SK-N-SH treated with all-trans-retinoic acid at 6 μM for 48 hours (cell line): ENCODE measurements at regions not wholly inside any gene's neighbourhood (a gene's known extent, or its start where the extent isn't known, plus 50 kb on each side); places are given as distances from the start of the nearest gene placed in this dataset.

ENCODE experiments used
- ATAC-seq: fragments of 200-7000 bp; cut with Tn5 transposase; 3 replicates; pipeline ENCODE4 v1.9.1; 2020; ENCODE audit warnings: mild to moderate bottlenecking, moderate library complexity
- ARNTL ChIP-seq: fragments of 450-650 bp; formaldehyde crosslinking; IDR thresholded peaks from 2 replicates; pipeline ENCODE4 v1.5.0; 2020; ENCODE audit warnings: low read depth, mild to moderate bottlenecking, moderate library complexity, borderline replicate concordance
- BACH2 ChIP-seq: fragments of 250-450 bp; sonication (Bioruptor Pico); IDR thresholded peaks from 2 replicates; pipeline ENCODE4 v1.9.0; 2021; ENCODE audit warnings: mild to moderate bottlenecking, borderline replicate concordance
- CSDC2 ChIP-seq: fragments of 250-450 bp; sonication (Bioruptor Pico); IDR thresholded peaks from 2 replicates; pipeline ENCODE4 v1.5.0; 2020; ENCODE audit warnings: mild to moderate bottlenecking, moderate library complexity
- GLIS3 ChIP-seq: fragments of 250-450 bp; sonication (Bioruptor Pico); IDR thresholded peaks from 2 replicates; pipeline ENCODE4 v1.5.0; 2020; ENCODE audit warnings: mild to moderate bottlenecking, moderate library complexity
- ISL1 ChIP-seq: fragments of 250-450 bp; sonication (Bioruptor Pico); IDR thresholded peaks from 2 replicates; pipeline ENCODE4 v2.1.2; 2022; ENCODE audit warnings: mild to moderate bottlenecking, moderate library complexity
- OSR1 ChIP-seq: fragments of 250-450 bp; sonication (Bioruptor Pico); IDR thresholded peaks from 2 replicates; pipeline ENCODE4 v1.8.0; 2022; ENCODE audit warnings: moderate library complexity, mild to moderate bottlenecking, inconsistent platforms
- PATZ1 ChIP-seq: fragments of 250-450 bp; sonication (Bioruptor Pico); IDR thresholded peaks from 2 replicates; pipeline ENCODE4 v1.8.0; 2020; ENCODE audit warnings: mild to moderate bottlenecking, moderate library complexity, borderline replicate concordance
- PPARA ChIP-seq: fragments of 250-450 bp; sonication (Bioruptor Pico); IDR thresholded peaks from 2 replicates; pipeline ENCODE4 v1.5.0; 2020; ENCODE audit warnings: mild to moderate bottlenecking, borderline replicate concordance
- RARB ChIP-seq: fragments of 250-450 bp; sonication (Bioruptor Pico); IDR thresholded peaks from 2 replicates; pipeline ENCODE4 v1.8.0; 2021; ENCODE audit warnings: mild to moderate bottlenecking, moderate library complexity
- SNAI2 ChIP-seq: fragments of 250-450 bp; sonication (Bioruptor Pico); IDR thresholded peaks from 2 replicates; pipeline ENCODE4 v1.5.0; 2020; ENCODE audit warnings: mild to moderate bottlenecking, moderate library complexity
- TCF4 ChIP-seq: fragments of 250-450 bp; sonication (Bioruptor Pico); IDR thresholded peaks from 2 replicates; pipeline ENCODE4 v1.8.0; 2021; ENCODE audit warnings: mild to moderate bottlenecking, moderate library complexity, borderline replicate concordance
- TOX ChIP-seq: fragments of 250-450 bp; sonication (Bioruptor Pico); IDR thresholded peaks from 2 replicates; pipeline ENCODE4 v1.8.0; 2021; ENCODE audit warnings: mild to moderate bottlenecking, moderate library complexity, borderline replicate concordance
- ZFP3 ChIP-seq: fragments of 250-450 bp; sonication (Bioruptor Pico); IDR thresholded peaks from 2 replicates; pipeline ENCODE4 v1.5.0; 2020; ENCODE audit warnings: mild to moderate bottlenecking, moderate library complexity
- ZFP30 ChIP-seq: fragments of 450-650 bp; formaldehyde crosslinking; IDR thresholded peaks from 2 replicates; pipeline ENCODE4 v1.5.0; 2022; ENCODE audit warnings: mild to moderate bottlenecking, moderate library complexity
- ZNF565 ChIP-seq: fragments of 450-650 bp; formaldehyde crosslinking; conservative IDR thresholded peaks from 2 replicates; pipeline ENCODE4 v1.5.0; 2020; ENCODE audit warnings: low read depth, mild to moderate bottlenecking, moderate library complexity
- ZNF70 ChIP-seq: fragments of 450-650 bp; formaldehyde crosslinking; IDR thresholded peaks from 2 replicates; pipeline ENCODE4 v1.5.0; 2020; ENCODE audit warnings: mild to moderate bottlenecking, moderate library complexity
- ZNF8 ChIP-seq: fragments of 450-650 bp; formaldehyde crosslinking; IDR thresholded peaks from 2 replicates; pipeline ENCODE4 v1.5.0; 2020; ENCODE audit warnings: mild to moderate bottlenecking, moderate library complexity
- TF ChIP-seq, protein P1 (sequence below): fragments of 250-450 bp; sonication (Bioruptor Pico); IDR thresholded peaks from 2 replicates; pipeline ENCODE4 v1.5.1; 2021; ENCODE audit warnings: mild to moderate bottlenecking, moderate library complexity
- TF ChIP-seq, protein P2 (sequence below): fragments of 250-450 bp; sonication (Bioruptor Pico); IDR thresholded peaks from 2 replicates; pipeline ENCODE4 v1.5.0; 2020; ENCODE audit warnings: mild to moderate bottlenecking, moderate library complexity

DNA sequence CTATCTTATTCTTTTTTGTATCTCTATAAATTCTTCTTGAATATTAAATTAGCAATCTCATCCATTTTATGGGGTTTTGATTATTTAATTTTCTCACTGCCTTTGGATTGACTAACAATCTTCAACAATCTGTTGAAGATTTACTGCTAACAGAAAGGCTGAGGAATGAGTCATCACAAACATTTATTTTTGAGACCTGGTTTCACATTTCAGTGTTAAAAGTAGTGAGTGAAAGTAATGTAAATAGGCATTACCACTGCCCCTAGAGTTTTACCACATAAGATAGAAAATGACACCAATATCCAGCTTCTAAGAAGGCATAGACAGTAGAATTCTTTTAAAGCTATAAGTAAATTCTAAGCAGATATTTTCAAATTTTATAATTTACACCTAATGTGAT, 472.8 kb downstream of the OLFM4 start:
- no peak for TF ChIP-seq ZNF565 (CRISPR knock-in tag)
- ATAC-seq = no peak

GRCh38 chr13:53507741-53508140, 479.1 kb downstream of the OLFM4 start:
- TF ChIP-seq, protein P1, sequence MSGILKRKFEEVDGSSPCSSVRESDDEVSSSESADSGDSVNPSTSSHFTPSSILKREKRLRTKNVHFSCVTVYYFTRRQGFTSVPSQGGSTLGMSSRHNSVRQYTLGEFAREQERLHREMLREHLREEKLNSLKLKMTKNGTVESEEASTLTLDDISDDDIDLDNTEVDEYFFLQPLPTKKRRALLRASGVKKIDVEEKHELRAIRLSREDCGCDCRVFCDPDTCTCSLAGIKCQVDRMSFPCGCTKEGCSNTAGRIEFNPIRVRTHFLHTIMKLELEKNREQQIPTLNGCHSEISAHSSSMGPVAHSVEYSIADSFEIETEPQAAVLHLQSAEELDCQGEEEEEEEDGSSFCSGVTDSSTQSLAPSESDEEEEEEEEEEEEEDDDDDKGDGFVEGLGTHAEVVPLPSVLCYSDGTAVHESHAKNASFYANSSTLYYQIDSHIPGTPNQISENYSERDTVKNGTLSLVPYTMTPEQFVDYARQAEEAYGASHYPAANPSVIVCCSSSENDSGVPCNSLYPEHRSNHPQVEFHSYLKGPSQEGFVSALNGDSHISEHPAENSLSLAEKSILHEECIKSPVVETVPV (CRISPR knock-in tag) = no peak
- TF ChIP-seq BACH2 (CRISPR knock-in tag) = no peak
- no peak for TF ChIP-seq ZNF8 (CRISPR knock-in tag)
- no peak for TF ChIP-seq RARB (CRISPR knock-in tag)
- TF ChIP-seq PATZ1 (CRISPR knock-in tag) = no peak
- TF ChIP-seq ZNF70 (CRISPR knock-in tag) = no peak
- no peak for TF ChIP-seq ZFP3
- no peak for TF ChIP-seq ZNF565 (CRISPR knock-in tag)
- no peak for TF ChIP-seq PPARA
- TF ChIP-seq OSR1 (CRISPR knock-in tag) = no peak
- no peak for TF ChIP-seq TOX
- TF ChIP-seq, protein P2, sequence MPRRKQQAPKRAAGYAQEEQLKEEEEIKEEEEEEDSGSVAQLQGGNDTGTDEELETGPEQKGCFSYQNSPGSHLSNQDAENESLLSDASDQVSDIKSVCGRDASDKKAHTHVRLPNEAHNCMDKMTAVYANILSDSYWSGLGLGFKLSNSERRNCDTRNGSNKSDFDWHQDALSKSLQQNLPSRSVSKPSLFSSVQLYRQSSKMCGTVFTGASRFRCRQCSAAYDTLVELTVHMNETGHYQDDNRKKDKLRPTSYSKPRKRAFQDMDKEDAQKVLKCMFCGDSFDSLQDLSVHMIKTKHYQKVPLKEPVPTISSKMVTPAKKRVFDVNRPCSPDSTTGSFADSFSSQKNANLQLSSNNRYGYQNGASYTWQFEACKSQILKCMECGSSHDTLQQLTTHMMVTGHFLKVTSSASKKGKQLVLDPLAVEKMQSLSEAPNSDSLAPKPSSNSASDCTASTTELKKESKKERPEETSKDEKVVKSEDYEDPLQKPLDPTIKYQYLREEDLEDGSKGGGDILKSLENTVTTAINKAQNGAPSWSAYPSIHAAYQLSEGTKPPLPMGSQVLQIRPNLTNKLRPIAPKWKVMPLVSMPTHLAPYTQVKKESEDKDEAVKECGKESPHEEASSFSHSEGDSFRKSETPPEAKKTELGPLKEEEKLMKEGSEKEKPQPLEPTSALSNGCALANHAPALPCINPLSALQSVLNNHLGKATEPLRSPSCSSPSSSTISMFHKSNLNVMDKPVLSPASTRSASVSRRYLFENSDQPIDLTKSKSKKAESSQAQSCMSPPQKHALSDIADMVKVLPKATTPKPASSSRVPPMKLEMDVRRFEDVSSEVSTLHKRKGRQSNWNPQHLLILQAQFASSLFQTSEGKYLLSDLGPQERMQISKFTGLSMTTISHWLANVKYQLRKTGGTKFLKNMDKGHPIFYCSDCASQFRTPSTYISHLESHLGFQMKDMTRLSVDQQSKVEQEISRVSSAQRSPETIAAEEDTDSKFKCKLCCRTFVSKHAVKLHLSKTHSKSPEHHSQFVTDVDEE = no peak
- no peak for TF ChIP-seq ISL1
- no peak for ATAC-seq

DNA sequence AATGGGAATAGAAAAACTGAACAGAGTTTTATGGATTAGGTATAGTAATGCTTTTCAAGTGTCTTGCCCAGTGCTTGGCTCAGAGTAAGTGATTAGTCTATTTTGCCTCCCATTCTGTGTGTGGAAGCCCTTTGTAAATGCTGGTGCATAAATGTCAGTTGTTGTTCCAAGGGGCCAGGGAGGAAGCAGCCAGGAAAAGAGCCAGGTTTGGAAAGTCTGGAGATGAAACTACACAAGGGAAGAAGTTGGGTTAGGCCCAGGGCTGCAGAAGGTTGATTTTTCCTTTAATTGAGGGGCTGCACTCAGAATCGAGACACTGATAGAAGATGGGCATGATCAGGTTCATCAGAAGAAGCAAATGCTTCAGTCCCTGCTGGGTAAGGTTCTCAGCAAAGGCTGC, 484.0 kb downstream of the OLFM4 start:
- no peak for ATAC-seq
- TF ChIP-seq ARNTL (CRISPR knock-in tag) (no peak), PPARA (no peak), ZNF8 (CRISPR knock-in tag) (no peak), CSDC2 (no peak), TCF4 (CRISPR knock-in tag) (no peak), SNAI2 (CRISPR knock-in tag) (no peak), TOX (no peak), PATZ1 (CRISPR knock-in tag) (no peak), ZNF565 (CRISPR knock-in tag) (no peak), GLIS3 (CRISPR knock-in tag) (no peak), ZFP30 (CRISPR knock-in tag) (no peak), OSR1 (CRISPR knock-in tag) (no peak)
- TF ChIP-seq, protein P2 = no peak
- TF ChIP-seq, protein P1 (CRISPR knock-in tag) = no peak
